Transverse colon (tissue), 4 donors: ENCODE measurements at regions not wholly inside any gene's neighbourhood (a gene's known extent, or its start where the extent isn't known, plus 50 kb on each side); places are given as distances from the start of the nearest gene placed in this dataset.

Experiments used
- EP300 ChIP-seq: sonication (generic); formaldehyde crosslinking; IDR thresholded peaks from one replicate; pipeline ENCODE4 v1.6.1; 2017; ENCODE audit warnings: antibody characterized with exemption, low read depth
- POLR2A ChIP-seq: fragments of 450-650 bp; IDR thresholded peaks from one replicate; pipeline ENCODE4 v1.6.1; 2016; ENCODE audit warnings: antibody characterized with exemption, mild to moderate bottlenecking, moderate library complexity
- POLR2AphosphoS5 ChIP-seq, 3 donors: sonication (generic); formaldehyde crosslinking; IDR thresholded peaks; one replicate each; pipeline ENCODE4 v1.6.1; 2016; ENCODE audit warnings: antibody characterized with exemption in 3 of 3
- TF ChIP-seq, protein P1 (sequence below), 5 experiments: fragments of 200-600 bp in 3 of 5; fragments of 450-650 bp in 2 of 5; sonication (generic) in 3 of 5; IDR thresholded peaks; 1 replicate in 2 of 5; 2 replicates in 3 of 5; pipeline ENCODE4 v1.5.1; 2016 to 2017; ENCODE audit warnings: antibody characterized with exemption in 5 of 5, inconsistent platforms in 3 of 5, mild to moderate bottlenecking in 2 of 5, moderate library complexity in 1 of 5

DNA sequence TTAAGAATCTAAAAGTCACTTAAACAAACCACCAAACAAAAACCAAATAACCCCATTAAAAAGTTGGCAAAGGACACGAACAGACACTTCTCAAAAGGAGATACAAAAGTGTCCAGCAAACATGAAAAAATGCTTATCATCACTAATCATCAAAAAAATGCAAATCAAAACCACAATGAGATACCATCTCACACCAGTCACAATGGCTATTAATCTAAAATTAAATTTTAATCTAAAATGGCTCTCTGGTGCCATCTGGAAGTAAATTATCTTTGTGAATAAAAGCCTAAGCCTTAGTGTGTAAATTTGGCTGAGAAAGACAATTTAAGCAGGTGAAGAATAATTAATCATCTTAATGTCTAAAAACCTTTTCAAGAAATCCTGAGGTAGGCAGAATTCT, 204.5 kb upstream of the PPFIA2 start:
- TF ChIP-seq, protein P1, sequence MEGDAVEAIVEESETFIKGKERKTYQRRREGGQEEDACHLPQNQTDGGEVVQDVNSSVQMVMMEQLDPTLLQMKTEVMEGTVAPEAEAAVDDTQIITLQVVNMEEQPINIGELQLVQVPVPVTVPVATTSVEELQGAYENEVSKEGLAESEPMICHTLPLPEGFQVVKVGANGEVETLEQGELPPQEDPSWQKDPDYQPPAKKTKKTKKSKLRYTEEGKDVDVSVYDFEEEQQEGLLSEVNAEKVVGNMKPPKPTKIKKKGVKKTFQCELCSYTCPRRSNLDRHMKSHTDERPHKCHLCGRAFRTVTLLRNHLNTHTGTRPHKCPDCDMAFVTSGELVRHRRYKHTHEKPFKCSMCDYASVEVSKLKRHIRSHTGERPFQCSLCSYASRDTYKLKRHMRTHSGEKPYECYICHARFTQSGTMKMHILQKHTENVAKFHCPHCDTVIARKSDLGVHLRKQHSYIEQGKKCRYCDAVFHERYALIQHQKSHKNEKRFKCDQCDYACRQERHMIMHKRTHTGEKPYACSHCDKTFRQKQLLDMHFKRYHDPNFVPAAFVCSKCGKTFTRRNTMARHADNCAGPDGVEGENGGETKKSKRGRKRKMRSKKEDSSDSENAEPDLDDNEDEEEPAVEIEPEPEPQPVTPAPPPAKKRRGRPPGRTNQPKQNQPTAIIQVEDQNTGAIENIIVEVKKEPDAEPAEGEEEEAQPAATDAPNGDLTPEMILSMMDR (IDR thresholded peaks at IDR 0.05) = no peak
- no peak for TF ChIP-seq EP300
- no peak for TF ChIP-seq POLR2AphosphoS5 (IDR thresholded peaks at IDR 0.05)
- TF ChIP-seq POLR2A = no peak
